ENCODE measurements at regions not wholly inside any gene's neighbourhood (a gene's known extent, or its start where the extent isn't known, plus 50 kb on each side); places are given as distances from the start of the nearest gene placed in this dataset.

- DNase-seq (ENCODE audit: low read depth, low spot score), result no peak
These were observed 661.6 kb downstream of the ACTL7B start for GRCh38 chr9:108194154-108194553.

GRCh38 chr9:108193026-108193710 is 662.6 kb downstream of the ACTL7B start:
- no peak for DNase-seq (ENCODE audit: low read depth, low spot score)

- no peak for DNase-seq (ENCODE audit: low read depth, low spot score)
These were observed 664.7 kb downstream of the ACTL7B start for GRCh38 chr9:108191065-108191464.

- no peak for DNase-seq (ENCODE audit: low read depth, low spot score)
These were observed 666.8 kb downstream of the ACTL7B start for GRCh38 chr9:108188976-108189375.

- DNase-seq (ENCODE audit: low read depth, low spot score), result no peak
These were observed 667.3 kb downstream of the ACTL7B start for GRCh38 chr9:108188482-108188881.

- DNase-seq (ENCODE audit: low read depth, low spot score), result no peak
These were observed 669.0 kb downstream of the ACTL7B start for GRCh38 chr9:108186642-108187395.

GRCh38 chr9:108185613-108186012 is 670.2 kb downstream of the ACTL7B start:
- no peak for DNase-seq (ENCODE audit: low read depth, low spot score)

GRCh38 chr9:108184941-108185340 is 670.8 kb downstream of the ACTL7B start:
- peak; percentile 15 for DNase-seq (ENCODE audit: low read depth, low spot score)

GRCh38 chr9:108184009-108184408 is 671.8 kb downstream of the ACTL7B start:
- no peak for DNase-seq (ENCODE audit: low read depth, low spot score)

- no peak for DNase-seq (ENCODE audit: low read depth, low spot score)
These were observed 672.8 kb downstream of the ACTL7B start for GRCh38 chr9:108182950-108183381.

- no peak for DNase-seq (ENCODE audit: low read depth, low spot score)
These were observed 673.5 kb downstream of the ACTL7B start for GRCh38 chr9:108182270-108182669.

- no peak for DNase-seq (ENCODE audit: low read depth, low spot score)
These were observed 674.3 kb downstream of the ACTL7B start for GRCh38 chr9:108181441-108181840.

GRCh38 chr9:108180541-108180940 is 675.2 kb downstream of the ACTL7B start:
- no peak for DNase-seq (ENCODE audit: low read depth, low spot score)

GRCh38 chr9:108178318-108178717 is 677.5 kb downstream of the ACTL7B start:
- DNase-seq (ENCODE audit: low read depth, low spot score), result no peak

GRCh38 chr9:108168236-108168850 is 678.8 kb upstream of the KLF4 start:
- no peak for DNase-seq (ENCODE audit: low read depth, low spot score)

GRCh38 chr9:108167136-108167900 is 677.7 kb upstream of the KLF4 start:
- DNase-seq (ENCODE audit: low read depth, low spot score), result no peak

- no peak for DNase-seq (ENCODE audit: low read depth, low spot score)
These were observed 677.0 kb upstream of the KLF4 start for GRCh38 chr9:108166519-108166918.

- DNase-seq (ENCODE audit: low read depth, low spot score), result no peak
These were observed 673.9 kb upstream of the KLF4 start for GRCh38 chr9:108163321-108164005.

- DNase-seq (ENCODE audit: low read depth, low spot score), result no peak
These were observed 673.1 kb upstream of the KLF4 start for GRCh38 chr9:108162664-108163063.

GRCh38 chr9:108161503-108161902 is 671.9 kb upstream of the KLF4 start:
- no peak for DNase-seq (ENCODE audit: low read depth, low spot score)

GRCh38 chr9:108160706-108161355 is 671.3 kb upstream of the KLF4 start:
- DNase-seq (ENCODE audit: low read depth, low spot score), result no peak
